ENCODE measurements at regions not wholly inside any gene's neighbourhood (a gene's known extent, or its start where the extent isn't known, plus 50 kb on each side); places are given as distances from the start of the nearest gene placed in this dataset.

DNA sequence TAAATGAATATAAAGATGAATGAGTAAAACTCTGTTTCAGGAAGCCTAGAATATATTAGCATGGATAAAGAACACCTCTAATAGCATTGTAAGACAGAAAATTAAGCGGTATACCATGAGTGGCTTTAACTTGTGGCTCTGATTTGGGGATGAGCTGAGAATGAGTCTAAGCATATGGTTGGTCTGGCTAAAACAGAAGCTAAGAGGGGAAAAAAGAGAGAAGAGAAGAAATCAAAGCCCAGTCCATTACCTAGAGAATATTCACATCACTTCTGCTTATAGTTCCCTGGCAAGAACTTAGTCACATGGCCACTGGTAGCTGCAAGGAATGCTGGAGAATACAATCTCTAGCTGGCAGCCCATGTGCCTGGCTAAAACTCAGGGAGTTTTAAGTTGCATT, 414.5 kb downstream of the PRDM5 start:
- no peaks in the 10 kb centered on the region for H3K27me3 ChIP-seq
- no peaks in the 10 kb centered on the region for H3K9me3 ChIP-seq
- intact Hi-C loops (cut with DNase I): no loop called here
- TF ChIP-seq POLR2A (IDR thresholded peaks at IDR 0.05): no peak
- TF ChIP-seq, protein P1, sequence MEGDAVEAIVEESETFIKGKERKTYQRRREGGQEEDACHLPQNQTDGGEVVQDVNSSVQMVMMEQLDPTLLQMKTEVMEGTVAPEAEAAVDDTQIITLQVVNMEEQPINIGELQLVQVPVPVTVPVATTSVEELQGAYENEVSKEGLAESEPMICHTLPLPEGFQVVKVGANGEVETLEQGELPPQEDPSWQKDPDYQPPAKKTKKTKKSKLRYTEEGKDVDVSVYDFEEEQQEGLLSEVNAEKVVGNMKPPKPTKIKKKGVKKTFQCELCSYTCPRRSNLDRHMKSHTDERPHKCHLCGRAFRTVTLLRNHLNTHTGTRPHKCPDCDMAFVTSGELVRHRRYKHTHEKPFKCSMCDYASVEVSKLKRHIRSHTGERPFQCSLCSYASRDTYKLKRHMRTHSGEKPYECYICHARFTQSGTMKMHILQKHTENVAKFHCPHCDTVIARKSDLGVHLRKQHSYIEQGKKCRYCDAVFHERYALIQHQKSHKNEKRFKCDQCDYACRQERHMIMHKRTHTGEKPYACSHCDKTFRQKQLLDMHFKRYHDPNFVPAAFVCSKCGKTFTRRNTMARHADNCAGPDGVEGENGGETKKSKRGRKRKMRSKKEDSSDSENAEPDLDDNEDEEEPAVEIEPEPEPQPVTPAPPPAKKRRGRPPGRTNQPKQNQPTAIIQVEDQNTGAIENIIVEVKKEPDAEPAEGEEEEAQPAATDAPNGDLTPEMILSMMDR (IDR thresholded peaks at IDR 0.05): no peak
- DNase-seq: no peak
- H3K4me1 ChIP-seq: no peaks in the 10 kb centered on the region
- H3K4me3 ChIP-seq (replicated peaks in 1 of 3): no peak overlapping the region
- no peaks in the 10 kb centered on the region for H3K36me3 ChIP-seq
- H3K27ac ChIP-seq: no peak overlapping the region
- 90 to 94% methylated on average over 1 of the region's 1 CpG for WGBS, 2 donors

DNA sequence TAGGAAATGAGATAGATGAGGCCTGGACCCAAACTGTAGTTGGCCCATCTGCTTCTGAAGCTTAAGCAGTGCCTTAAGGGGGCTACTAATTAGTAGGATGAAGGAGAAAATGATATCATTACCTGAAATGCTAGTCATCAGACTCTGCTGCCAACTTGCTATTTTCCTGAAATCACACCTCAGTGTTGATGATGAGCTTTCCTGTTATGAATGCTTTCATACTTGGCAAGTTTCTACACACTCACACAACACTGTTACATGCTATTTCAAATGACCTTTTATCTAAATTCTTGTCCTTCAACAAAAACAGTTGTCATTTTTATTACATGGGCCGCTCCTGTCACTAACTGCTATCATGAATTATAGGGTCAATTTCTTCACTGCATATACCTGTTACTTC, 416.0 kb downstream of the PRDM5 start:
- Histone ChIP-seq H3K36me3 (no peaks in the 10 kb centered on the region), H3K27ac (no peak overlapping the region), H3K9me3 (no peaks in the 10 kb centered on the region), H3K4me3 (replicated peaks in 1 of 3) (no peak overlapping the region), H3K4me1 (no peaks in the 10 kb centered on the region), H3K27me3 (no peaks in the 10 kb centered on the region)
- intact Hi-C loops (cut with DNase I): no loop called here
- DNase-seq: no peak
- TF ChIP-seq, protein P1 (IDR thresholded peaks at IDR 0.05): no peak
- no peak for TF ChIP-seq POLR2A (IDR thresholded peaks at IDR 0.05)
- WGBS, 2 donors: 87 to 98% methylated on average over 1 of the region's 1 CpG

DNA sequence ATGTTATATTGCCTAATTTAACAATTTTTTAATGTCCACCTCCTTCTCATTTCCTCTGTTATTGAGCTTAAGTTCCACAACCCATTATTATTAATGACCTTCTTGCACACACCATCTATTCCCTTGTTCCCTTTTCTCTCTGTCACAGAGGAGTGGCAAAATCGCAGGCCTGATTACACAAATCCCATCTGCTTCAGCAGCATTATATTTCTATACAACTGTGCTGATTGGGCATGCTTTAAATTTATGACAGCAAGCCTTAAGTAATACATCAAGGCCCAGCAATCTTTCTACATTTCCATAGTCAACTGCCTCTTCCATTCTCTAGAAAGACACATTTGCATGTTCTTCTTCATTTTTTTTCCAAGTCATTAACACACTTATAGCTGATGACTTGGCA, 423.8 kb downstream of the PRDM5 start:
- Histone ChIP-seq H3K27ac (no peak overlapping the region), H3K36me3 (no peaks in the 10 kb centered on the region), H3K4me1 (no peaks in the 10 kb centered on the region), H3K27me3 (no peaks in the 10 kb centered on the region), H3K4me3 (replicated peaks in 1 of 3) (no peak overlapping the region), H3K9me3 (no peaks in the 10 kb centered on the region)
- WGBS, 2 donors: 84 to 86% methylated on average over 1 of the region's 1 CpG
- no peak for DNase-seq
- intact Hi-C loops (cut with DNase I): no loop called here
- TF ChIP-seq, protein P1 (IDR thresholded peaks at IDR 0.05): no peak
- TF ChIP-seq POLR2A (IDR thresholded peaks at IDR 0.05): no peak

DNA sequence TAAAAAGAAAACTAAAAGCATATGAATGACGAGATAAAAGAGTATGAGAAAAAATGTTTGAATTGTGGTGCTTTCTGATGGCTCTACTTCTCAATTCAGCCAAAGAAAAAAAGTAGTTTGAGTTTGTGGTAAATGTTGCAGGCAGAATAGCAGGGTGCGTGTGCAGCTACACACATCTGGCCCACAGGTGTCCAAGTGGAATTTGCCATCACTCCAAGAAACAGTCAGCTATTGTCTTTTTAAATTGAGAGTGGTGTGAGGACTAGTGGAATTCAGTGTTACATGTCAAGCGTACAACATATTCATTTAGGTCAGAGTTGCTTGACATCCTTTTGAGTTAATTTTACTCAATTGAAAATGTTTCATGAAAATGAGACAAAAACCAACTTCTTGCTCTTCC, 424.8 kb upstream of the MAD2L1 start:
- Histone ChIP-seq H3K27ac (no peak overlapping the region), H3K36me3 (no peaks in the 10 kb centered on the region), H3K9me3 (no peaks in the 10 kb centered on the region), H3K4me3 (replicated peaks in 1 of 3) (no peak overlapping the region), H3K4me1 (no peaks in the 10 kb centered on the region), H3K27me3 (no peaks in the 10 kb centered on the region)
- WGBS, 2 donors: 85 to 86% methylated on average over 3 of the region's 3 CpGs
- intact Hi-C loops (cut with DNase I): no loop called here
- no peak for TF ChIP-seq POLR2A (IDR thresholded peaks at IDR 0.05)
- TF ChIP-seq, protein P1 (IDR thresholded peaks at IDR 0.05): no peak
- no peak for DNase-seq

DNA sequence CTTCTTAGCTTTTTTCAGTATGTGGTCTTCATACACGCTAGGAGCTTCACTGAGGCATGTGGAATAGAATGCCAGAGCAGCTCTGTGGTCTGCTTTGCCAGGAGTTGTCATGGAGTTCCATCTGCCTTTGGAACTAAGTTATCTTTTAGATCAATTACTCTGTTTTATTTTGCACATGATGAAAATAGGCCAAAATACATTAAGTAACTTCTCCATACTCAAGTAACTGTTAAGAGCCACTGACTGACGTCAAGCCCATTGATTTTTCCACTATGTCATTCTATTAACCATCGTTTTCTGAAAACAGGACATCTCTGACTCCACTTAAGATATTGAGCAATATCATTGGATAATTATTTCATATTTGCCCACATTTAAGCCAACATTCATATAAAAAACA, 415.1 kb upstream of the MAD2L1 start:
- H3K27ac ChIP-seq: no peak overlapping the region
- no peak overlapping the region for H3K4me3 ChIP-seq (replicated peaks in 1 of 3)
- H3K4me1 ChIP-seq: no peaks in the 10 kb centered on the region
- no peaks in the 10 kb centered on the region for H3K27me3 ChIP-seq
- TF ChIP-seq POLR2A (IDR thresholded peaks at IDR 0.05): no peak
- TF ChIP-seq, protein P1 (IDR thresholded peaks at IDR 0.05): no peak
- H3K36me3 ChIP-seq: no peaks in the 10 kb centered on the region
- intact Hi-C loops (cut with DNase I): no loop called here
- DNase-seq: no peak
- WGBS, 2 donors: 64 to 72% methylated on average over 3 of the region's 3 CpGs
- H3K9me3 ChIP-seq: no peaks in the 10 kb centered on the region
